H1 (cell line): ENCODE measurements at regions not wholly inside any gene's neighbourhood (a gene's known extent, or its start where the extent isn't known, plus 50 kb on each side); places are given as distances from the start of the nearest gene placed in this dataset.

Source experiments
- CTCF ChIA-PET: fragments of 300-600 bp; sonication (Branson Sonifier 250); formaldehyde crosslinking; loops from one replicate; lab custom pipeline; 2021; ENCODE audit not compliant: partially characterized antibody; lab: Charles Lee
- POLR2A ChIA-PET: fragments of 300-600 bp; sonication (Branson Sonifier 250); formaldehyde crosslinking; loops from one replicate; lab custom pipeline; 2021; ENCODE audit warnings: inconsistent platforms; ENCODE audit not compliant: partially characterized antibody; lab: Charles Lee
- DNase-seq, 2 experiments: peaks; one replicate each; pipeline versions ENCODE4 v3.0.0 to v3.0.0-alpha.2; 2010 to 2022; ENCODE audit warnings: low spot score in 2 of 2, low read depth in 1 of 2, mixed read lengths in 1 of 2
- FAIRE-seq: peaks from 2 replicates; lab custom pipeline; 2011; peaks lifted over from hg19 to GRCh38; lab: Jason Lieb, UNC
- H2AFZ ChIP-seq: 2 replicates; pipeline ENCODE4 v1.8.1; 2012; ENCODE audit warnings: low read length, inconsistent platforms
- H2AK5ac ChIP-seq: 2 replicates; pipeline ENCODE4 v1.6.1; 2013; ENCODE audit warnings: low read depth, low read length
- H2BK120ac ChIP-seq: replicated peaks from 2 replicates; pipeline ENCODE3; 2013; ENCODE audit warnings: low read depth, low read length, inconsistent platforms
- H2BK12ac ChIP-seq: 2 replicates; pipeline ENCODE4 v1.6.1; 2013; ENCODE audit warnings: low read depth, low read length
- H2BK15ac ChIP-seq: 2 replicates; pipeline ENCODE4 v1.6.1; 2013; ENCODE audit warnings: low read length
- H2BK20ac ChIP-seq: 2 replicates; pipeline ENCODE4 v1.6.1; 2013; ENCODE audit warnings: low read length
- H2BK5ac ChIP-seq: 2 replicates; pipeline ENCODE4 v1.6.1; 2013; ENCODE audit warnings: low read depth, low read length
- H3K14ac ChIP-seq: 2 replicates; pipeline ENCODE4 v1.6.1; 2013; ENCODE audit warnings: inconsistent platforms; ENCODE audit not compliant: insufficient read length
- H3K18ac ChIP-seq: 2 replicates; pipeline ENCODE4 v1.6.1; 2013; ENCODE audit warnings: low read length; ENCODE audit errors: extremely low read depth
- H3K23ac ChIP-seq: 2 replicates; pipeline ENCODE4 v1.6.1; 2013; ENCODE audit warnings: inconsistent platforms; ENCODE audit not compliant: insufficient read length
- H3K23me2 ChIP-seq: 2 replicates; pipeline ENCODE4 v1.6.1; 2013; ENCODE audit warnings: low read depth, low read length
- H3K27ac ChIP-seq: 2 replicates; pipeline ENCODE4 v1.6.1; 2011; ENCODE audit warnings: low read depth, low read length, inconsistent platforms
- H3K27me3 ChIP-seq, 4 experiments: replicated peaks in 1 of 4; 1 replicate in 1 of 4; 2 replicates in 3 of 4; pipeline versions ENCODE4 v1.6.1 to v1.8.1; 2011 to 2013; ENCODE audit warnings: low read length in 3 of 4, mild to moderate bottlenecking in 3 of 4, inconsistent platforms in 2 of 4, mixed read lengths in 2 of 4, moderate library complexity in 1 of 4; ENCODE audit not compliant: control insufficient read depth in 3 of 4, insufficient read depth in 3 of 4; ENCODE audit errors: extremely low read depth in 1 of 4
- H3K36me3 ChIP-seq, 4 experiments: 2 replicates each; pipeline versions ENCODE4 v1.6.1 to v1.8.1; 2011 to 2013; ENCODE audit warnings: mild to moderate bottlenecking in 4 of 4, low read length in 3 of 4, moderate library complexity in 2 of 4, control low read depth in 1 of 4, inconsistent platforms in 1 of 4; ENCODE audit not compliant: insufficient read depth in 4 of 4, control insufficient read depth in 2 of 4
- H3K4ac ChIP-seq: replicated peaks from 2 replicates; pipeline ENCODE3; 2013; ENCODE audit warnings: low read length, low read depth, mixed read lengths, inconsistent platforms; ENCODE audit not compliant: insufficient read length
- H3K4me1 ChIP-seq, 4 experiments: replicated peaks in 1 of 4; 1 replicate in 1 of 4; 2 replicates in 3 of 4; pipeline versions ENCODE4 v1.6.1 to v1.8.1; 2011 to 2013; ENCODE audit warnings: low read length in 3 of 4, inconsistent platforms in 2 of 4, mixed read lengths in 1 of 4; ENCODE audit not compliant: insufficient read depth in 4 of 4, control insufficient read depth in 3 of 4
- H3K4me2 ChIP-seq, 2 experiments: 2 replicates each; pipeline versions ENCODE4 v1.6.1 to v1.8.1; 2011 to 2013; ENCODE audit warnings: low read depth in 2 of 2, low read length in 2 of 2, control low read depth in 1 of 2, inconsistent platforms in 1 of 2, mild to moderate bottlenecking in 1 of 2; ENCODE audit not compliant: insufficient read depth in 1 of 2
- H3K4me3 ChIP-seq, 4 experiments: fragments of 200-600, 300-600 bp in 1 of 4; sonication (generic), shearing (Covaris generic), sonication (Bioruptor Twin) in 1 of 4; 2 replicates each; pipeline versions ENCODE4 v1.5.1 to v1.8.1; 2011 to 2016; ENCODE audit warnings: low read length in 4 of 4, low read depth in 3 of 4, control low read depth in 2 of 4, inconsistent platforms in 2 of 4, mild to moderate bottlenecking in 2 of 4, mixed read lengths in 1 of 4, moderate library complexity in 1 of 4; ENCODE audit not compliant: insufficient read depth in 2 of 4; ENCODE audit errors: extremely low read depth in 1 of 4
- H3K56ac ChIP-seq: replicated peaks from 2 replicates; pipeline ENCODE3; 2013; ENCODE audit warnings: low read depth, mild to moderate bottlenecking, mixed read lengths, low read length, inconsistent platforms; ENCODE audit not compliant: insufficient read length
- H3K79me1 ChIP-seq: 2 replicates; pipeline ENCODE4 v1.6.1; 2013; ENCODE audit warnings: low read depth, low read length, control low read depth
- H3K79me2 ChIP-seq, 2 experiments: 2 replicates each; pipeline versions ENCODE4 v1.6.1 to v1.8.1; 2012 to 2013; ENCODE audit warnings: low read length in 2 of 2, mild to moderate bottlenecking in 2 of 2, inconsistent platforms in 1 of 2; ENCODE audit not compliant: insufficient read depth in 2 of 2, control insufficient read depth in 1 of 2
- H3K9ac ChIP-seq, 4 experiments: replicated peaks in 1 of 4; 1 replicate in 1 of 4; 2 replicates in 3 of 4; pipeline versions ENCODE4 v1.6.1 to v1.8.1; 2011 to 2013; ENCODE audit warnings: low read depth in 3 of 4, low read length in 3 of 4, control low read depth in 2 of 4, mild to moderate bottlenecking in 2 of 4, moderate library complexity in 2 of 4, inconsistent platforms in 1 of 4; ENCODE audit errors: extremely low read depth in 1 of 4
- H3K9me3 ChIP-seq, 2 experiments: 2 replicates each; pipeline versions ENCODE4 v1.6.1 to v1.8.1; 2012 to 2013; ENCODE audit warnings: mild to moderate bottlenecking in 2 of 2, moderate library complexity in 2 of 2, control low read depth in 1 of 2, inconsistent platforms in 1 of 2, low read depth in 1 of 2, low read length in 1 of 2, mixed read lengths in 1 of 2; ENCODE audit not compliant: insufficient read depth in 2 of 2
- H4K20me1 ChIP-seq, 2 experiments: replicated peaks in 1 of 2; 2 replicates each; pipeline versions ENCODE3 to v1.8.1; 2011 to 2013; ENCODE audit warnings: inconsistent platforms in 2 of 2, low read length in 2 of 2, mild to moderate bottlenecking in 1 of 2; ENCODE audit not compliant: insufficient read depth in 2 of 2, control insufficient read depth in 1 of 2
- H4K5ac ChIP-seq: 2 replicates; pipeline ENCODE4 v1.6.1; 2013; ENCODE audit warnings: low read length, low read depth, mixed read lengths, inconsistent platforms; ENCODE audit not compliant: insufficient read length
- H4K8ac ChIP-seq: 2 replicates; pipeline ENCODE4 v1.8.0; 2013; ENCODE audit warnings: mild to moderate bottlenecking, moderate library complexity, low read length, inconsistent platforms; ENCODE audit not compliant: insufficient read depth; ENCODE audit errors: extremely low read depth
- H4K91ac ChIP-seq: replicated peaks from 2 replicates; pipeline ENCODE3; 2013; ENCODE audit warnings: low read length, mixed read lengths, inconsistent platforms; ENCODE audit not compliant: insufficient read length
- ATF2 ChIP-seq: IDR thresholded peaks from 2 replicates; pipeline ENCODE4 v1.6.1; 2012; ENCODE audit warnings: low read length, inconsistent platforms
- ATF3 ChIP-seq: IDR thresholded peaks from 2 replicates; pipeline ENCODE4 v1.6.1; 2011; ENCODE audit warnings: low read depth, mild to moderate bottlenecking, low read length; ENCODE audit not compliant: insufficient read depth
- BCL11A ChIP-seq, 2 experiments: IDR thresholded peaks; one replicate each; pipeline ENCODE4 v1.6.1; 2011; ENCODE audit warnings: low read depth in 2 of 2, low read length in 2 of 2, mild to moderate bottlenecking in 2 of 2
- CBX5 ChIP-seq: fragments of 300-800, 300-1000 bp; sonication (generic); IDR thresholded peaks from 2 replicates; pipeline ENCODE4 v1.7.1; 2016; ENCODE audit warnings: antibody characterized with exemption, low read length, low read depth
- CTCF ChIP-seq, 3 experiments: IDR thresholded peaks; 1 replicate in 2 of 3; 2 replicates in 1 of 3; pipeline versions ENCODE4 v1.5.1 to v1.6.1; 2011; ENCODE audit warnings: low read length in 3 of 3, mild to moderate bottlenecking in 3 of 3, inconsistent platforms in 2 of 3, low read depth in 1 of 3, moderate library complexity in 1 of 3; ENCODE audit not compliant: insufficient read depth in 1 of 3; ENCODE audit errors: control extremely low read depth in 1 of 3
- SIRT6 ChIP-seq: IDR thresholded peaks from one replicate; pipeline ENCODE4 v1.7.1; 2012; ENCODE audit warnings: low read length, inconsistent platforms
- SUZ12 ChIP-seq: fragments of 200-600 bp; sonication (generic); IDR thresholded peaks from 2 replicates; pipeline ENCODE4 v1.6.1; 2012; ENCODE audit warnings: mild to moderate bottlenecking, inconsistent platforms, low read length, moderate library complexity, mixed read lengths
- TAF1 ChIP-seq: IDR thresholded peaks from 2 replicates; pipeline ENCODE4 v1.6.1; 2011; ENCODE audit warnings: mild to moderate bottlenecking, low read depth, low read length
- TBP ChIP-seq: IDR thresholded peaks from 2 replicates; pipeline ENCODE4 v1.6.1; 2011; ENCODE audit warnings: low read depth, low read length, improper control_type of control experiment
- TEAD4 ChIP-seq: IDR thresholded peaks from 2 replicates; pipeline ENCODE4 v1.6.1; 2012; ENCODE audit warnings: low read depth, low read length, inconsistent platforms, mixed read lengths
- WGBS, 2 experiments: shearing (Covaris generic) in 1 of 2; methylation state at CpG; one replicate each; pipeline versions ENCODE4 v1.1.6 to v1.1.7; 2013 to 2015; ENCODE audit warnings: low lambda C conversion rate in 2 of 2, mixed read lengths in 2 of 2, inconsistent platforms in 1 of 2, low coverage in 1 of 2, missing lambda C conversion rate in 1 of 2; ENCODE audit not compliant: insufficient replicate concordance in 2 of 2, insufficient coverage in 1 of 2, insufficient read length in 1 of 2; ENCODE audit errors: extremely low coverage in 1 of 2, missing lambda C conversion rate in 1 of 2; 5-methylcytosine and 5-hydroxymethylcytosine counted together

- Histone ChIP-seq H3K79me1 (no peaks in the 10 kb centered on the region), H3K9me3 (no peaks in the 10 kb centered on the region; a peak in 1 of 4 replicates), H3K4me3 (no peak overlapping the region), H2AFZ (no peak overlapping the region), H2BK5ac (no peak overlapping the region), H3K36me3 (no peaks in the 10 kb centered on the region), H3K27ac (no peak overlapping the region), H3K14ac (no peak overlapping the region), H3K27me3 (no peaks in the 10 kb centered on the region), H3K79me2 (no peaks in the 10 kb centered on the region), H3K23me2 (no peaks in the 10 kb centered on the region), H4K5ac (no peak overlapping the region), H2BK120ac (no peak overlapping the region), H3K9ac (no peak overlapping the region), H2AK5ac (no peak overlapping the region), H3K18ac (no peak overlapping the region), H3K4me1 (no peaks in the 10 kb centered on the region), H3K4me2 (no peak overlapping the region), H4K8ac (no peak overlapping the region), H2BK15ac (no peak overlapping the region), H2BK20ac (no peak overlapping the region), H4K91ac (no peak overlapping the region), H3K56ac (no peak overlapping the region), H3K4ac (no peak overlapping the region), H4K20me1 (no peaks in the 10 kb centered on the region), H2BK12ac (no peak overlapping the region), H3K23ac (no peak overlapping the region)
- DNase-seq: no peak
- WGBS, 2 experiments: 72% methylated on average over 2 of the region's 2 CpGs; no CpG with 5 or more reads in 1 of the 2 experiments
- FAIRE-seq: no peak
- CTCF ChIA-PET: interaction anchor here (1.4 kb wide), 1 partner anchor 12 kb away, joined by 4 read pairs; no protein-coding TSS in a partner anchor
- POLR2A ChIA-PET: no interaction called here
- TF ChIP-seq TAF1 (no peak), CBX5 (no peak), BCL11A (IDR thresholded peaks at IDR 0.05; ENCODE audit: low read depth in 2 of 2, low read length in 2 of 2) (no peak), TBP (no peak), ATF2 (no peak), TEAD4 (no peak), ATF3 (no peak), CTCF (IDR thresholded peaks at IDR 0.05; ENCODE audit: control extremely low read depth in 1 of 3, insufficient read depth in 1 of 3, low read depth in 1 of 3, low read length in 3 of 3) (no peak), SIRT6 (no peak), SUZ12 (no peak)
Measured at GRCh38 chrX:7362111-7362510, 214.2 kb upstream of the PUDP start.
